Fibroblast of mammary gland (primary cell): ENCODE measurements at regions not wholly inside any gene's neighbourhood (a gene's known extent, or its start where the extent isn't known, plus 50 kb on each side); places are given as distances from the start of the nearest gene placed in this dataset.

Source experiments
- DNase-seq: peaks from one replicate; pipeline ENCODE4 v3.0.0-alpha.2; 2010; ENCODE audit warnings: low read depth
- H3K4me3 ChIP-seq: 2 replicates; pipeline ENCODE4 v1.5.1; 2011; ENCODE audit warnings: low read depth, mild to moderate bottlenecking, low read length, moderate library complexity; ENCODE audit not compliant: control insufficient read depth
- TF ChIP-seq, protein P1 (sequence below): conservative IDR thresholded peaks from 2 replicates; pipeline ENCODE4 v1.5.1; 2011; ENCODE audit warnings: low read depth, low read length, inconsistent platforms; ENCODE audit not compliant: control insufficient read depth, insufficient read depth

DNA sequence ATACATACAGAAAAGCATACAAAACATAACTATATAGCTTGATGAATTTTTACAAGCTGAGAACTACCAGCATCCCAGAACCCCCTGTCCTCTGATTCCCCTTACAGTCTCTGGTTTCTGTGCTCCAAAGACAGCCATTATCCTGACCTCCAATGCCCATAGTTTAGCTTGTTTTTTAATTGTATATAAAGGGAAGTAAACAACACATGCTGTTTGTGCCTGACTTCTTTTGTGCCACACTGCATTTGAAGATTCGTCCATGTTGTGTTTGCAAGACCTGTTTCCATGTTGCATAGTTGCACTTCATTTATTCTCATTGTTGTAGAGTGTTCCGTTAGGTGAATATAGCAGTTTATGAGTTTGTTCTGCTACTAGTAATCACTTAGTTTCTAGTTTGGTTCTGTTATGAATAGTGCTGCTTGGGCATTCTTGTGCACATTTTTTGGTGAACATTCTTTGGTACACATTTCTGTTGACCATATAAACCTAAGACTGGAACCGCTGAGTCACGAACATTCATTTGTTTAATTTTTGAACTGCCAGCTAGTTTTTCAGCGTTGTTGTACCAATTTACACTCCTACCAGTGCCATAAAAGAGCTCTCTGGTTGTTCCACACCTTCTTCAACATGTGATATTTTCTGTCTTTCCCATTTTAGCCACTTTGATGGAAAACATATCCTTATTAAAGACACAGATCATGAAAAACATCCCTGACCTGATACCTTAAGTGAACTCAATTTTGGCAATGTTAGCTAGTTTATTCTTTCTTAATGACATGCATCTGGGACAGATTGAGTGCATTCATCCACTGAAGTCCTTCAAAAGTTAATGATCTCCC is 78.1 kb upstream of the ANXA1 start:
- TF ChIP-seq, protein P1, sequence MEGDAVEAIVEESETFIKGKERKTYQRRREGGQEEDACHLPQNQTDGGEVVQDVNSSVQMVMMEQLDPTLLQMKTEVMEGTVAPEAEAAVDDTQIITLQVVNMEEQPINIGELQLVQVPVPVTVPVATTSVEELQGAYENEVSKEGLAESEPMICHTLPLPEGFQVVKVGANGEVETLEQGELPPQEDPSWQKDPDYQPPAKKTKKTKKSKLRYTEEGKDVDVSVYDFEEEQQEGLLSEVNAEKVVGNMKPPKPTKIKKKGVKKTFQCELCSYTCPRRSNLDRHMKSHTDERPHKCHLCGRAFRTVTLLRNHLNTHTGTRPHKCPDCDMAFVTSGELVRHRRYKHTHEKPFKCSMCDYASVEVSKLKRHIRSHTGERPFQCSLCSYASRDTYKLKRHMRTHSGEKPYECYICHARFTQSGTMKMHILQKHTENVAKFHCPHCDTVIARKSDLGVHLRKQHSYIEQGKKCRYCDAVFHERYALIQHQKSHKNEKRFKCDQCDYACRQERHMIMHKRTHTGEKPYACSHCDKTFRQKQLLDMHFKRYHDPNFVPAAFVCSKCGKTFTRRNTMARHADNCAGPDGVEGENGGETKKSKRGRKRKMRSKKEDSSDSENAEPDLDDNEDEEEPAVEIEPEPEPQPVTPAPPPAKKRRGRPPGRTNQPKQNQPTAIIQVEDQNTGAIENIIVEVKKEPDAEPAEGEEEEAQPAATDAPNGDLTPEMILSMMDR: no peak
- DNase-seq: peak; percentile 26

DNA sequence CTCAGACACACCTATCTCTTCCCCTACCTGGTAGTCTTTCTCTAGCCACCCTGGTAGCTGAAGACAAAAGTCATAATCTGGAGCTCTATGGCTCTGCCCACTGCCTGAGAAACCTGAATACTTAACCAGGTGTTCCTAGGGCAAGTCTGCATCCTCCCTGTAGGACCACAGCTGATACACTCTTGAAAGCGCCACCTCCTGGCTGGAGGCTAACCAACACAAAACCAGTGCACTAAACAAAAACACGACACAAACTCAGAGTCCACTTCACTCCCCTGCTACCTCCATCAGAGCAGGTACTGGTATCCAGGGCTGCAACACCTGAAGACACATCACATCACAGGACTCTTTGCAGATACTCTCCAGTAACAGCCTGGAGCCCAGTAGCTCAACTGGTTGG is 84.6 kb upstream of the ANXA1 start:
- TF ChIP-seq, protein P1: no peak
- H3K4me3 ChIP-seq: no peak overlapping the region
- DNase-seq: no peak

More for the DNA sequence above, 78.1 kb upstream of the ANXA1 start:
- H3K4me3 ChIP-seq: no peak overlapping the region

DNA sequence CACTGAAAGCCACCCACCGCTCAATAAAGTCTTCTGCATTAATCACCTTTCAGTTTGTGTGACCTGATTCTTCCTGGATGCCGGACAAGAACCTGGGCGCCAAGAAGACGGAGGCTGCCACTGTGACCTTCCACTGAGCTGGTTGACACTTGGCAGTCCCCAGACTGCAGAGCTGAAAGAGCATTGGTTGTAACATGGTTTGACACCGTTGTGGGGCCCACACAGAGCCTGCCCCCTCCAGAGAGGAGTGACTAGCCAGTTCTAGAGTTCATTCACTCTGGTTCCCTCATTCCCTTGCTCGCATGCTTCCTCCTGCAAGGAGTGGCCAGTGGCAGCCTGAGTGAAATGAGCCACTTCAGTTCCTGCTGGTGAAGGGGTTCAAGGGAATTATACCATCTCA is 86.2 kb upstream of the ANXA1 start:
- no peak for DNase-seq

DNA sequence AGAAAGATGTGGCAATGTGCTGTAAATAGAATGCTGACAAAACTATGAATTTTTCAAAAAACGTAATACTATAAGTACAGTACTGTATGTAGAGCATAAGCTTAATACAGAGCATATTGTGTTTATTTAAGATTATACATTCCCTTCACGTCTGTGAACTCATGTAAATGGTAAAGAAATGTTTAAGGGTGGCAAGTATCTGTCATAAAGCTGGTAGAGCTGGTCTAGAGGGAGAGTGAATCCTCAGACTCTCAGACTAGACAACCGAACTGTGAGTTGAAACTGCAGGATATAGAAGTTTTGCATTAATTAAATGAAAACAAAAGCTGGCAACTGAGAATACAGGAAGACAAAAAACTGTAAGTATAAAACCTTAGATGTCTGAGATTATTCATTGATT is 87.3 kb upstream of the ANXA1 start:
- TF ChIP-seq, protein P1: no peak
- DNase-seq: no peak
- H3K4me3 ChIP-seq: no peak overlapping the region

More for the DNA sequence above, 86.2 kb upstream of the ANXA1 start:
- H3K4me3 ChIP-seq: no peak overlapping the region
- TF ChIP-seq, protein P1: no peak

DNA sequence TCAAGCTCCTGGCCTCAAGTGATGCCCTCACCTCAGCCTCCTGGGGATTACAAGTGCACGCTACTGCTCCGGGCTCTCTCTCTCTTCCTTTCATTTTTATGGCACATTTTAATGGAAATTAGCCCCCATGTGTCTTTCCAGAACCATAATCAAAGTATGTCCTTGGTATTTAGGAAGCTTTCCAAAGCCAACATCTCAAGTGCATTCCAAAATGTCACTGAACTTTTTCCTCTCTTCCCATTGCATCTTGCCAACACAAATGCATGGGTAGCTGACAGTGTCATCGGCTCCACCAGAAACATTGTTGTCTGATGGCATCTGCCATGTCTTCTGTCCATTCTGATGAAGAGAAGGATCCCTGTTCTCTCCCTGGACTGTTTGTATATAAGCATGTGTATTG is 90.5 kb upstream of the ANXA1 start:
- no peak for DNase-seq

DNA sequence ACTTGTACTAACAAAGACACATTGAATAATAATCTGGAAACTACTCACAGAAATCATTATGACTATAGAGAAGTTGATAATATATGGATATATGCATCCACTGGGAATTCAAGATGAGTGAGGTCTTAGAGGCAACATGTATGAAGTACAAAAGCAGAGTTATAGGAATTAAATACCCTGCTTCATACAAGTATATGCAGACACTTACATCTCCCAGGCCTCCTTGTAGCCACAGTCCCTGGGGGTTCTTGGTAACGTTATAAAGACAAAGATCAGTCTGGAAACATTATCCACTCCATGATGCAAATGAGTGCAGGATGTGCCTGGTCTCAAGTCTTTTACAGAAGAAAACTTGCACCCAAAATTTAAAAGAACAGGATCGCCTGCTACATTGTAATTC is 92.4 kb upstream of the ANXA1 start:
- TF ChIP-seq, protein P1: no peak
- H3K4me3 ChIP-seq: no peak overlapping the region
- DNase-seq: no peak

More for the DNA sequence above, 90.5 kb upstream of the ANXA1 start:
- no peak overlapping the region for H3K4me3 ChIP-seq
- TF ChIP-seq, protein P1: no peak
